Fibroblast of lung (primary cell): ENCODE measurements at regions not wholly inside any gene's neighbourhood (a gene's known extent, or its start where the extent isn't known, plus 50 kb on each side); places are given as distances from the start of the nearest gene placed in this dataset.

Source experiments
- DNase-seq, 2 donors: peaks; one replicate each; pipeline versions ENCODE4 v3.0.0 to v3.0.0-alpha.2; 2010; ENCODE audit warnings: low read depth in 2 of 2
- H2AFZ ChIP-seq: 2 replicates; pipeline ENCODE4 v1.5.1; 2012; ENCODE audit warnings: low read length, control low read depth, inconsistent platforms
- H3K27ac ChIP-seq: 2 replicates; pipeline ENCODE4 v1.5.1; 2011; ENCODE audit warnings: low read length, control low read depth; ENCODE audit not compliant: insufficient read depth
- H3K27me3 ChIP-seq: 2 replicates; pipeline ENCODE4 v1.5.1; 2011; ENCODE audit warnings: mild to moderate bottlenecking, low read length; ENCODE audit not compliant: control insufficient read depth, insufficient read depth
- H3K36me3 ChIP-seq: 2 replicates; pipeline ENCODE4 v1.5.1; 2011; ENCODE audit warnings: low read length; ENCODE audit not compliant: control insufficient read depth, insufficient read depth
- H3K4me1 ChIP-seq: 2 replicates; pipeline ENCODE4 v1.5.1; 2011; ENCODE audit warnings: low read length; ENCODE audit not compliant: control insufficient read depth, insufficient read depth; ENCODE audit errors: extremely low read depth
- H3K4me2 ChIP-seq: 2 replicates; pipeline ENCODE4 v1.5.1; 2011; ENCODE audit warnings: low read length, control low read depth; ENCODE audit not compliant: insufficient read depth; ENCODE audit errors: extremely low read depth
- H3K4me3 ChIP-seq, 4 experiments: fragments of 200-600 bp in 1 of 4; sonication (generic) in 1 of 4; replicated peaks in 1 of 4; 2 replicates each; pipeline ENCODE4 v1.5.1; 2011 to 2016; ENCODE audit warnings: low read length in 4 of 4, low read depth in 3 of 4, mild to moderate bottlenecking in 3 of 4, control low read depth in 2 of 4, inconsistent platforms in 1 of 4, mixed read lengths in 1 of 4; ENCODE audit not compliant: insufficient read depth in 1 of 4; ENCODE audit errors: control extremely low read depth in 1 of 4
- H3K79me2 ChIP-seq: 2 replicates; pipeline ENCODE4 v1.5.1; 2012; ENCODE audit warnings: mild to moderate bottlenecking, low read length, inconsistent platforms; ENCODE audit not compliant: control insufficient read depth, insufficient read depth
- H3K9ac ChIP-seq: 2 replicates; pipeline ENCODE4 v1.5.1; 2011; ENCODE audit warnings: mild to moderate bottlenecking, low read length, control low read depth; ENCODE audit not compliant: insufficient read depth
- H3K9me3 ChIP-seq: 2 replicates; pipeline ENCODE4 v1.5.1; 2012; ENCODE audit warnings: low read depth, low read length; ENCODE audit not compliant: control insufficient read depth, insufficient read depth
- H4K20me1 ChIP-seq: 2 replicates; pipeline ENCODE4 v1.5.1; 2011; ENCODE audit warnings: low read length; ENCODE audit not compliant: control insufficient read depth, insufficient read depth; ENCODE audit errors: extremely low read depth
- CTCF ChIP-seq, 2 donors: IDR thresholded peaks in 1 of 2; conservative IDR thresholded peaks in 1 of 2; 1 replicate in 1 of 2; 2 replicates in 1 of 2; pipeline ENCODE4 v1.5.1; 2011 to 2012; ENCODE audit warnings: low read length in 2 of 2, control low read depth in 1 of 2, inconsistent platforms in 1 of 2, low read depth in 1 of 2, mild to moderate bottlenecking in 1 of 2
- EZH2 ChIP-seq: IDR thresholded peaks from 2 replicates; pipeline ENCODE4 v1.5.1; 2012; ENCODE audit warnings: low read length, control low read depth, mild to moderate bottlenecking; ENCODE audit errors: missing control alignments

- peak in 1 of 2 donors; percentile 70 for DNase-seq
- no peaks in the 10 kb centered on the region for H3K36me3 ChIP-seq
- no peak overlapping the region for H3K4me3 ChIP-seq
- TF ChIP-seq EZH2 (no peak), CTCF (conservative IDR thresholded peaks at IDR 0.05 in 1 of 2, IDR thresholded peaks at IDR 0.05 in 1 of 2; ENCODE audit: low read depth in 1 of 2, low read length in 2 of 2) (no peak)
- no peak overlapping the region for H3K4me2 ChIP-seq
- no peak overlapping the region for H3K9ac ChIP-seq
- H3K9me3 ChIP-seq, result no peaks in the 10 kb centered on the region
- H3K79me2 ChIP-seq, result no peaks in the 10 kb centered on the region
- H3K27me3 ChIP-seq, result no peaks in the 10 kb centered on the region
- H3K27ac ChIP-seq, result no peak overlapping the region
- H3K4me1 ChIP-seq, result no peaks in the 10 kb centered on the region
- no peaks in the 10 kb centered on the region for H4K20me1 ChIP-seq
- H2AFZ ChIP-seq, result no peak overlapping the region
Measured at GRCh38 chr13:38543561-38543960, 143.3 kb upstream of the FREM2 start.

- no peak overlapping the region for H2AFZ ChIP-seq
Measured at GRCh38 chr13:38563739-38564138, 123.1 kb upstream of the FREM2 start.

GRCh38 chr13:38564256-38565150 lies 122.4 kb upstream of the FREM2 start:
- no peaks in the 10 kb centered on the region for H3K36me3 ChIP-seq
- no peak overlapping the region for H3K9ac ChIP-seq
- no peaks in the 10 kb centered on the region for H3K27me3 ChIP-seq
- H2AFZ ChIP-seq, result no peak overlapping the region
- no peak overlapping the region for H3K4me2 ChIP-seq
- no peaks in the 10 kb centered on the region for H3K4me1 ChIP-seq
- no peaks in the 10 kb centered on the region for H3K9me3 ChIP-seq
- TF ChIP-seq EZH2, result no peak
- no peak for TF ChIP-seq CTCF (conservative IDR thresholded peaks at IDR 0.05 in 1 of 2, IDR thresholded peaks at IDR 0.05 in 1 of 2; ENCODE audit: low read depth in 1 of 2, low read length in 2 of 2)
- no peak overlapping the region for H3K4me3 ChIP-seq
- H3K27ac ChIP-seq, result no peak overlapping the region
- H4K20me1 ChIP-seq, result no peaks in the 10 kb centered on the region
- H3K79me2 ChIP-seq, result no peaks in the 10 kb centered on the region
- peak in 1 of 2 donors; percentile 1 for DNase-seq

More at GRCh38 chr13:38563739-38564138, 123.1 kb upstream of the FREM2 start:
- Histone ChIP-seq H3K9me3 (no peaks in the 10 kb centered on the region), H4K20me1 (no peaks in the 10 kb centered on the region), H3K4me3 (no peak overlapping the region), H3K9ac (no peak overlapping the region), H3K36me3 (no peaks in the 10 kb centered on the region), H3K79me2 (no peaks in the 10 kb centered on the region), H3K27me3 (no peaks in the 10 kb centered on the region), H3K27ac (no peak overlapping the region), H3K4me2 (no peak overlapping the region), H3K4me1 (no peaks in the 10 kb centered on the region)
- no peak for DNase-seq
- TF ChIP-seq CTCF (conservative IDR thresholded peaks at IDR 0.05 in 1 of 2, IDR thresholded peaks at IDR 0.05 in 1 of 2; ENCODE audit: low read depth in 1 of 2, low read length in 2 of 2), result no peak
- no peak for TF ChIP-seq EZH2
